Mesothelial cell of epicardium (in vitro differentiated cells): ENCODE measurements at regions not wholly inside any gene's neighbourhood (a gene's known extent, or its start where the extent isn't known, plus 50 kb on each side); places are given as distances from the start of the nearest gene placed in this dataset.

Experiments
- DNase-seq, 2 experiments: peaks; one replicate each; pipeline ENCODE4 v3.0.0; 2021; ENCODE audit warnings: low spot score in 2 of 2; ENCODE audit not compliant: unreplicated experiment in 2 of 2
- H3K27ac Mint-ChIP-seq: 2 replicates; pipeline ENCODE4 v1.8.0; 2021; ENCODE audit warnings: mixed read lengths
- H3K27me3 Mint-ChIP-seq: 2 replicates; pipeline ENCODE4 v1.8.0; 2021; ENCODE audit warnings: low read depth, mixed read lengths
- H3K36me3 Mint-ChIP-seq: 2 replicates; pipeline ENCODE4 v1.8.0; 2021; ENCODE audit warnings: mixed read lengths
- H3K4me1 Mint-ChIP-seq: 2 replicates; pipeline ENCODE4 v1.8.0; 2021; ENCODE audit warnings: mixed read lengths
- H3K4me3 Mint-ChIP-seq: 2 replicates; pipeline ENCODE4 v1.8.0; 2021; ENCODE audit warnings: mild to moderate bottlenecking, moderate library complexity, mixed read lengths
- H3K9me3 Mint-ChIP-seq: 2 replicates; pipeline ENCODE4 v1.8.0; 2021; ENCODE audit warnings: mixed read lengths
- TF ChIP-seq, protein P1 (sequence below): fragments of 200-600 bp; sonication (generic); IDR thresholded peaks from one replicate; pipeline ENCODE4 v1.5.0; 2021; ENCODE audit warnings: antibody characterized with exemption; ENCODE audit not compliant: unreplicated experiment

DNA sequence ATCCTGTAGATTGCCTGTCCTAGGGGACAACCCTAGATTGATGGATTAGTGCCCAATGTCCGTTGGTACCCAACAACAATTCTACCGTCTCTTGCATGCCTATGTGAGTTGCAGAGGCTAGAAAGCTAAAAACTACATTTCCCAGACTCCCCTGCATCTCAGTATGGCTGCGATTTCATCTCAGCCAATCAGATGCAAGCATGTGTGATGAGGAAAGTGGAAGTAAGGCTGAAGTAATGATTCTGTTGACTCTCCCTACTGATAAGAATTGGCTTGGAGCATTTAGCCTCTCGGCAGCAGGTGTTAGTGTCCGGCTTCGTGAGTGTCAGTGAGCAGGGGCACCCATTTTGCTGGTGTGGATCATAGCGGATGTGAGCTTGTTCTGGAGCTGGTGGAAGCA is 171.9 kb downstream of the FGFR2 start:
- TF ChIP-seq, protein P1, sequence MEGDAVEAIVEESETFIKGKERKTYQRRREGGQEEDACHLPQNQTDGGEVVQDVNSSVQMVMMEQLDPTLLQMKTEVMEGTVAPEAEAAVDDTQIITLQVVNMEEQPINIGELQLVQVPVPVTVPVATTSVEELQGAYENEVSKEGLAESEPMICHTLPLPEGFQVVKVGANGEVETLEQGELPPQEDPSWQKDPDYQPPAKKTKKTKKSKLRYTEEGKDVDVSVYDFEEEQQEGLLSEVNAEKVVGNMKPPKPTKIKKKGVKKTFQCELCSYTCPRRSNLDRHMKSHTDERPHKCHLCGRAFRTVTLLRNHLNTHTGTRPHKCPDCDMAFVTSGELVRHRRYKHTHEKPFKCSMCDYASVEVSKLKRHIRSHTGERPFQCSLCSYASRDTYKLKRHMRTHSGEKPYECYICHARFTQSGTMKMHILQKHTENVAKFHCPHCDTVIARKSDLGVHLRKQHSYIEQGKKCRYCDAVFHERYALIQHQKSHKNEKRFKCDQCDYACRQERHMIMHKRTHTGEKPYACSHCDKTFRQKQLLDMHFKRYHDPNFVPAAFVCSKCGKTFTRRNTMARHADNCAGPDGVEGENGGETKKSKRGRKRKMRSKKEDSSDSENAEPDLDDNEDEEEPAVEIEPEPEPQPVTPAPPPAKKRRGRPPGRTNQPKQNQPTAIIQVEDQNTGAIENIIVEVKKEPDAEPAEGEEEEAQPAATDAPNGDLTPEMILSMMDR: no peak
- DNase-seq: no peak
- Mint-ChIP-seq H3K9me3 (peaks cover 6% of the 10 kb centered on the region), H3K27ac (no peak overlapping the region), H3K27me3 (no peaks in the 10 kb centered on the region), H3K4me3 (no peak overlapping the region), H3K36me3 (no peaks in the 10 kb centered on the region), H3K4me1 (peaks cover 15% of the 10 kb centered on the region)
